HL-60 (cell line): ENCODE measurements at regions not wholly inside any gene's neighbourhood (a gene's known extent, or its start where the extent isn't known, plus 50 kb on each side); places are given as distances from the start of the nearest gene placed in this dataset.

ENCODE experiments used
- GABPA ChIP-seq: IDR thresholded peaks from 2 replicates; pipeline ENCODE4 v1.6.1; 2012; ENCODE audit warnings: low read depth
- TF ChIP-seq, protein P1 (sequence below): IDR thresholded peaks from 2 replicates; pipeline ENCODE4 v1.6.1; 2012; ENCODE audit warnings: low read depth; ENCODE audit not compliant: insufficient replicate concordance

DNA sequence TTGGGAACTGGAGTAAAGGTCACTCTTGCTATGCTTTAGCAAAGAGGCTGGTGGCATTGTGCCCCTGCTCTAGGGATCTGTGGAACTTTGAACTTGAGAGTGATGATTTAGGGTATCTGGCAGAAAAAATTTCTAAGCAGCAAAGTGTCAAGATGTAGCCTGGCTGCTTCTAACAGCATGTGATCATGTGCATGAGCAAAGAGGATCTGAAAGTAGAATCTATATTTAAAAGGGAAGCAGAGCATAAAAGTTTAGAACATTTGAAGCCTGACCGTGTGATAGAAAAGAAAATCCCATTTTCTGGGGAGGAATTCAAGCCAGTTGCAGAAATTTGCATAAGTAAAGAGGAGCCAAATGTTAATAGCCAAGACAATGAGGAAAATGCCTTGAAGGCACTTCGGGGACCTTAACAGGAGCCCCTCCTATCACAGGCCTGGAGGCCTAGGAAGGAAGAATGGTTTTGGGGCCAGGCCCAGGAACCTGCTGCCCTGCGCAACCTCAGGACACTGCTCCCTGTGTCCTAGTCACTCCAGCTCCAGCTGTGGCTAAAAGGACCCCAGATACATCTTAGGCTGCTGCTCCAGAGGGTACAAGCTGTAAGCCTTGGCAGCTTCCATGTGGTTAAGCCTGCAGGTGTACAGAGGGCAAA is 212.2 kb upstream of the LINGO1 start:
- no peak for TF ChIP-seq GABPA
- TF ChIP-seq, protein P1, sequence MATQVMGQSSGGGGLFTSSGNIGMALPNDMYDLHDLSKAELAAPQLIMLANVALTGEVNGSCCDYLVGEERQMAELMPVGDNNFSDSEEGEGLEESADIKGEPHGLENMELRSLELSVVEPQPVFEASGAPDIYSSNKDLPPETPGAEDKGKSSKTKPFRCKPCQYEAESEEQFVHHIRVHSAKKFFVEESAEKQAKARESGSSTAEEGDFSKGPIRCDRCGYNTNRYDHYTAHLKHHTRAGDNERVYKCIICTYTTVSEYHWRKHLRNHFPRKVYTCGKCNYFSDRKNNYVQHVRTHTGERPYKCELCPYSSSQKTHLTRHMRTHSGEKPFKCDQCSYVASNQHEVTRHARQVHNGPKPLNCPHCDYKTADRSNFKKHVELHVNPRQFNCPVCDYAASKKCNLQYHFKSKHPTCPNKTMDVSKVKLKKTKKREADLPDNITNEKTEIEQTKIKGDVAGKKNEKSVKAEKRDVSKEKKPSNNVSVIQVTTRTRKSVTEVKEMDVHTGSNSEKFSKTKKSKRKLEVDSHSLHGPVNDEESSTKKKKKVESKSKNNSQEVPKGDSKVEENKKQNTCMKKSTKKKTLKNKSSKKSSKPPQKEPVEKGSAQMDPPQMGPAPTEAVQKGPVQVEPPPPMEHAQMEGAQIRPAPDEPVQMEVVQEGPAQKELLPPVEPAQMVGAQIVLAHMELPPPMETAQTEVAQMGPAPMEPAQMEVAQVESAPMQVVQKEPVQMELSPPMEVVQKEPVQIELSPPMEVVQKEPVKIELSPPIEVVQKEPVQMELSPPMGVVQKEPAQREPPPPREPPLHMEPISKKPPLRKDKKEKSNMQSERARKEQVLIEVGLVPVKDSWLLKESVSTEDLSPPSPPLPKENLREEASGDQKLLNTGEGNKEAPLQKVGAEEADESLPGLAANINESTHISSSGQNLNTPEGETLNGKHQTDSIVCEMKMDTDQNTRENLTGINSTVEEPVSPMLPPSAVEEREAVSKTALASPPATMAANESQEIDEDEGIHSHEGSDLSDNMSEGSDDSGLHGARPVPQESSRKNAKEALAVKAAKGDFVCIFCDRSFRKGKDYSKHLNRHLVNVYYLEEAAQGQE = no peak
